GM12891 (cell line): ENCODE measurements at regions not wholly inside any gene's neighbourhood (a gene's known extent, or its start where the extent isn't known, plus 50 kb on each side); places are given as distances from the start of the nearest gene placed in this dataset.
"Not testable (repeated sequence)": the region's sequence is repeated elsewhere in the genome, so short reads cannot be mapped to it uniquely, and the experiment has no call there.

ENCODE experiments used
- DNase-seq: peaks from one replicate; pipeline ENCODE4 v3.0.0; 2011; ENCODE audit warnings: low spot score; ENCODE audit not compliant: insufficient read length
- FAIRE-seq: peaks from 2 replicates; lab custom pipeline; 2011; peaks lifted over from hg19 to GRCh38; lab: Jason Lieb, UNC
- PAX5 ChIP-seq: IDR thresholded peaks from 2 replicates; pipeline ENCODE4 v1.6.1; 2011; ENCODE audit warnings: low read length, moderate library complexity, mild to moderate bottlenecking; ENCODE audit not compliant: insufficient read depth, severe bottlenecking
- POLR2A ChIP-seq: IDR thresholded peaks from 2 replicates; pipeline ENCODE4 v1.6.1; 2011; ENCODE audit warnings: low read depth, low read length, control low read depth
- POLR2AphosphoS5 ChIP-seq: IDR thresholded peaks from 2 replicates; pipeline ENCODE4 v1.6.1; 2011; ENCODE audit warnings: low read depth, low read length, control low read depth
- POU2F2 ChIP-seq: IDR thresholded peaks from 2 replicates; pipeline ENCODE4 v1.6.1; 2011; ENCODE audit warnings: low read depth, mild to moderate bottlenecking, control low read depth, low read length, moderate library complexity
- SPI1 ChIP-seq: IDR thresholded peaks from 2 replicates; pipeline ENCODE4 v1.6.1; 2011; ENCODE audit warnings: low read depth, low read length, control low read depth
- TAF1 ChIP-seq: IDR thresholded peaks from 2 replicates; pipeline ENCODE4 v1.6.1; 2011; ENCODE audit warnings: low read depth, low read length, control low read depth

DNA sequence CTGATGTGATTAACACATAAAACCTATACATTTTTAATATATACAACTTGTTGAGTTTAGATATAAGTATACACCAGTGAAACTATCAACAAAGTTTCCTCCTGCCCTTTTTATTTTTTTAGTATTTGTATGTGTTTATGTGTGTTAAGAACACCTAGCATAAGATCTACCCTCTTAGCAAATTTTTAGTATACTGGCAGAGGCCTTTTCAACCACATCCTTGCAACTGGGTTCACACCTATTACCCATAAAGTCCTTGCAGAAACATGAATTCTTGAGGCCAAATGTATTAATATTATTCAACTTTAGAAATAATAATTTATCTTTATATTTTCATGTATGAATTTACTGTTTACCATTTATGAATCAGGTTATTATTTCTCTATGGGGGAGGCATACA, 119.7 kb upstream of the CRIM1 start:
- DNase-seq: no peak
- TF ChIP-seq POU2F2: no peak
- no peak for TF ChIP-seq SPI1
- no peak for TF ChIP-seq POLR2AphosphoS5
- TF ChIP-seq PAX5: no peak
- TF ChIP-seq TAF1: no peak
- TF ChIP-seq POLR2A: no peak
- FAIRE-seq: no peak

GRCh38 chr2:36235426-36235825, 120.2 kb upstream of the CRIM1 start:
- FAIRE-seq (no peak), DNase-seq (no peak)
- TF ChIP-seq POU2F2: no peak
- no peak for TF ChIP-seq SPI1
- TF ChIP-seq POLR2AphosphoS5: no peak
- no peak for TF ChIP-seq PAX5
- no peak for TF ChIP-seq POLR2A
- no peak for TF ChIP-seq TAF1

- FAIRE-seq (no peak), DNase-seq (no peak)
- TF ChIP-seq PAX5 (no peak), TAF1 (no peak), SPI1 (no peak), POU2F2 (no peak), POLR2AphosphoS5 (no peak)
These were observed 132.3 kb upstream of the CRIM1 start for GRCh38 chr2:36223259-36223658.

- FAIRE-seq: no peak
- no peak for DNase-seq
- TF ChIP-seq SPI1 (no peak), PAX5 (no peak), POU2F2 (no peak), TAF1 (no peak), POLR2AphosphoS5 (no peak), POLR2A (no peak)
These were observed 133.1 kb upstream of the CRIM1 start for GRCh38 chr2:36222485-36222884.

- TF ChIP-seq POLR2AphosphoS5: no peak
- TF ChIP-seq POLR2A: no peak
- TF ChIP-seq SPI1: no peak
- no peak for TF ChIP-seq POU2F2
- no peak for TF ChIP-seq PAX5
- TF ChIP-seq TAF1: no peak
- no peak for DNase-seq
- FAIRE-seq: no peak
These were observed 140.9 kb upstream of the CRIM1 start for GRCh38 chr2:36214691-36215090.

GRCh38 chr2:36203366-36203765, 152.2 kb upstream of the CRIM1 start:
- no peak for FAIRE-seq
- TF ChIP-seq PAX5 (no peak), POLR2A (no peak), TAF1 (no peak), SPI1 (no peak), POU2F2 (no peak), POLR2AphosphoS5 (no peak)
- DNase-seq: no peak

- no peak for FAIRE-seq
- no peak for DNase-seq
- no peak for TF ChIP-seq PAX5
These were observed 158.2 kb upstream of the CRIM1 start for GRCh38 chr2:36197181-36197971.

GRCh38 chr2:36193680-36194079, 161.9 kb upstream of the CRIM1 start:
- FAIRE-seq: no peak
- no peak for DNase-seq
- TF ChIP-seq TAF1 (no peak), POU2F2 (no peak)

DNA sequence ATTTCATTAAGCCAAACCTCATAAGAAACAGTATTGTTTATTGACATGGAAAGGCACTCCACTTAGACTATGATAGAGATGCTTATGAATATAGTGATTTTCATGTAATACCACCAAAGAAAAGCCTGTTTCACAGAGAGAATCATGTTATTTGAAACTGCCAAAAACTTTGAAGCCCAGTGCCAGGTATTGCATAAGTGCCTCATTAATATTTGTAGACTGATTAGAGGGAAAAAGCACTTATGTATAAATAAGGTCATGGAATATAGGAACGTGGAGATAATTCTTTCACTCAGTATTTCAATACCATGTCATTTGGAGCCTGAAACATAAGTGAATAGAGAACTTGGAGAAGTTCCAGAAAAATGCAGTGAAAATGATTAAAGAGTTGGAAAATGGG, 162.6 kb upstream of the CRIM1 start:
- FAIRE-seq (no peak), DNase-seq (no peak)
- no peak for TF ChIP-seq PAX5
- TF ChIP-seq POLR2A: no peak
- no peak for TF ChIP-seq POLR2AphosphoS5

DNA sequence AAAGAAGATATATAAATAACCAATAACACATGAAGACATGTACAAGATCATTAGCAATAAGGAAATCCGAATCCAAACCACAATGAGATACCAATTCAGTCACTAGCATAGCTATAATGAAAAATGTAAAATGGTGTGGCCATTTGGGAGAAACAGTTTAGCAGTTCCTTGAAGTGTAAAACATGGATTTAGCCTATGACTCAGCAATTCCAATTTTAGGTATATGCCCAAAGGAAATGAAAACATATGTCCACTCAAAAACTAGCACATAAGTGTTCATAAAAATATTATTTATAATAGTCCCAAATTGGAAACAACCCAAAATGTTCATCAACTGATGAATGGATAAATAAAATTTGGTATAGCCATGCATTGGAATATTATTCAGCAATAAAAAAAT, 165.5 kb upstream of the CRIM1 start:
- TF ChIP-seq POU2F2 (no peak), SPI1 (no peak), PAX5 (no peak), POLR2A (no peak)
- DNase-seq (no peak), FAIRE-seq (no peak)

- TF ChIP-seq SPI1 (no peak), PAX5 (no peak), POLR2AphosphoS5 (no peak), POLR2A (no peak), POU2F2 (no peak), TAF1 (no peak)
- DNase-seq: no peak
- no peak for FAIRE-seq
These were observed 170.0 kb upstream of the CRIM1 start for GRCh38 chr2:36185624-36186023.

- DNase-seq: no peak
- no peak for TF ChIP-seq TAF1
- TF ChIP-seq POLR2A: no peak
- TF ChIP-seq POLR2AphosphoS5: no peak
- no peak for TF ChIP-seq PAX5
- TF ChIP-seq POU2F2: no peak
- TF ChIP-seq SPI1: no peak
- no peak for FAIRE-seq
These were observed 170.7 kb upstream of the CRIM1 start for GRCh38 chr2:36184848-36185247.

DNA sequence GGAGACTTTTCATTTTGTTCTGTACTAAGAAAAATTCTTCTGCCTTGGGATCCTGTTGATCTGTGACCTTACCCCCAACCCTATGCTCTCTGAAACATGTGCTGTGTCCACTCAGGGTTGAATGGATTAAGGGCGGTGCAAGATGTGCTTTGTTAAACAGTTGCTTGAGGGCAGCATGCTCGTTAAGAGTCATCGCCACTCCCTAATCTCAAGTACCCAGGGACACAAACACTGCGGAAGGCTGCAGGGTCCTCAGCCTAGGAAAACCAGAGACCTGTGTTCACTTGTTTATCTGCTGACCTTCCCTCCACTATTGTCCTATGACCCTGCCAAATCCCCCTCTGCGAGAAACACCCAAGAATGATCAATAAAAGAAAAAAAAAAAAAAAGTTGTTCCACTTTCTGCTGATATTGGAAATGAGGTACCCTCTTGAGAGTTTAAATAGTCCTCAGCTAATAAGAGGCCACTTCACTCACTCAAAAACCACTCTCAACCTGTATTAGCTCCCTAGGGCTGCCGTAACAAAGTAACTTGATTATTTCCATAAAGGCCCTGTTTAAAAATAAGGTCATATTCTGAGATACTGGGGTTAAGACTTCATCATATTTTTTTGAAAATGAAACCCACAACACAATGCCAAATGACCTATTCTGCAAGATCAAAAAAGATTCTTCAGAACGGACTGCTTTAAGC, 174.6 kb upstream of the CRIM1 start:
- not testable (repeated sequence) for DNase-seq, FAIRE-seq

DNA sequence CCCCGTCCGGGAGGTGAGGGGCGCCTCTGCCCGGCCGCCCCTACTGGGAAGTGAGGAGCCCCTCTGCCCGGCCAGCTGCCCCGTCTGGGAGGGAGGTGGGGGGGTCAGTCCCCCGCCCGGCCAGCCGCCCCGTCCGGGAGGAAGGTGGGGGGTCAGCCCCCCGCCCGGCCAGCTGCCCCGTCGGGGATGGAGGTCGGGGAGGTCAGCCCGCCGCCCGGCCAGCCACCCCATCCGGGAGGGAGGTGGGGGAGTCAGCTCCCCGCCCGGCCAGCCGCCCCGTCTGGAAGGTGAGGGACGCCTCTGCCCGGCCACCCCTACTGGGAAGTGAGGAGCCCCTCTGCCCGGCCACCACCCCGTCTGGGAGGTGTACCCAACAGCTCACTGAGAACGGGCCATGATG, 175.3 kb upstream of the CRIM1 start:
- not testable (repeated sequence) for DNase-seq, FAIRE-seq

GRCh38 chr2:36179668-36180269, 175.8 kb upstream of the CRIM1 start:
- not testable (repeated sequence) for FAIRE-seq, DNase-seq
